Kidney (tissue), 13 donors: ENCODE measurements at regions not wholly inside any gene's neighbourhood (a gene's known extent, or its start where the extent isn't known, plus 50 kb on each side); places are given as distances from the start of the nearest gene placed in this dataset.

Experiments used
- DNase-seq, 5 donors: peaks; one replicate each; pipeline ENCODE4 v3.0.0-alpha.2; 2013 to 2020
- FAIRE-seq: peaks from 2 replicates; lab custom pipeline; 2012; peaks lifted over from hg19 to GRCh38; lab: Jason Lieb, UNC
- H3K27ac ChIP-seq, 2 donors: one replicate each; pipeline ENCODE4 v1.7.0; 2013; ENCODE audit warnings: low read depth in 2 of 2, low read length in 2 of 2, inconsistent platforms in 1 of 2
- H3K27me3 ChIP-seq: one replicate; pipeline ENCODE4 v1.7.1; 2013; ENCODE audit warnings: low read length, inconsistent platforms; ENCODE audit not compliant: control insufficient read depth, insufficient read depth
- H3K36me3 ChIP-seq, 3 donors: one replicate each; pipeline versions ENCODE4 v1.7.0 to v1.7.1; 2013; ENCODE audit warnings: low read length in 3 of 3, control low read depth in 1 of 3, inconsistent platforms in 1 of 3; ENCODE audit not compliant: insufficient read depth in 3 of 3, control insufficient read depth in 2 of 3
- H3K4me1 ChIP-seq, 3 donors: one replicate each; pipeline versions ENCODE4 v1.7.0 to v1.7.1; 2013; ENCODE audit warnings: low read length in 3 of 3, inconsistent platforms in 1 of 3, low read depth in 1 of 3; ENCODE audit not compliant: control insufficient read depth in 2 of 3, insufficient read depth in 2 of 3
- H3K4me3 ChIP-seq, 3 donors: one replicate each; pipeline versions ENCODE4 v1.7.0 to v1.8.1; 2013; ENCODE audit warnings: low read length in 3 of 3, control low read depth in 1 of 3, inconsistent platforms in 1 of 3
- H3K9ac ChIP-seq, 3 donors: one replicate each; pipeline versions ENCODE4 v1.7.0 to v1.7.1; 2013; ENCODE audit warnings: low read length in 3 of 3, control low read depth in 1 of 3, inconsistent platforms in 1 of 3
- H3K9me3 ChIP-seq, 3 donors: one replicate each; pipeline versions ENCODE4 v1.7.0 to v1.7.1; 2013; ENCODE audit warnings: low read length in 3 of 3, control low read depth in 1 of 3, inconsistent platforms in 1 of 3; ENCODE audit not compliant: control insufficient read depth in 2 of 3, insufficient read depth in 1 of 3
- intact Hi-C: fragments of 100-400 bp; cut with DNase I; formaldehyde crosslinking; loops from one replicate; pipeline ENCODE4 v1.11.1; 2022
- TF ChIP-seq, protein P1 (sequence below): IDR thresholded peaks from 3 replicates; pipeline ENCODE4 v1.5.1; 2012; ENCODE audit warnings: mild to moderate bottlenecking, moderate library complexity, borderline replicate concordance; ENCODE audit not compliant: insufficient read depth; ENCODE audit errors: extremely low read depth
- donor health status: control.
- donor health status: control.
- donor health status: control.
- donor health status: control.
- donor health status: control.
- donor health status: DM: yes; HTN: yes; CAD: no.
- donor health status: Normal renal cell carcinoma (clear cell type).

GRCh38 chr10:128684215-128684614 is 558.0 kb upstream of the MKI67 start:
- H3K9ac ChIP-seq: no peak overlapping the region
- H3K4me3 ChIP-seq: no peak overlapping the region
- DNase-seq: no peak
- no peaks in the 10 kb centered on the region for H3K36me3 ChIP-seq
- H3K9me3 ChIP-seq: no peaks in the 10 kb centered on the region
- intact Hi-C loops: no loop called here
- no peak for FAIRE-seq
- H3K27ac ChIP-seq: no peak overlapping the region
- H3K4me1 ChIP-seq: no peaks in the 10 kb centered on the region
- TF ChIP-seq, protein P1, sequence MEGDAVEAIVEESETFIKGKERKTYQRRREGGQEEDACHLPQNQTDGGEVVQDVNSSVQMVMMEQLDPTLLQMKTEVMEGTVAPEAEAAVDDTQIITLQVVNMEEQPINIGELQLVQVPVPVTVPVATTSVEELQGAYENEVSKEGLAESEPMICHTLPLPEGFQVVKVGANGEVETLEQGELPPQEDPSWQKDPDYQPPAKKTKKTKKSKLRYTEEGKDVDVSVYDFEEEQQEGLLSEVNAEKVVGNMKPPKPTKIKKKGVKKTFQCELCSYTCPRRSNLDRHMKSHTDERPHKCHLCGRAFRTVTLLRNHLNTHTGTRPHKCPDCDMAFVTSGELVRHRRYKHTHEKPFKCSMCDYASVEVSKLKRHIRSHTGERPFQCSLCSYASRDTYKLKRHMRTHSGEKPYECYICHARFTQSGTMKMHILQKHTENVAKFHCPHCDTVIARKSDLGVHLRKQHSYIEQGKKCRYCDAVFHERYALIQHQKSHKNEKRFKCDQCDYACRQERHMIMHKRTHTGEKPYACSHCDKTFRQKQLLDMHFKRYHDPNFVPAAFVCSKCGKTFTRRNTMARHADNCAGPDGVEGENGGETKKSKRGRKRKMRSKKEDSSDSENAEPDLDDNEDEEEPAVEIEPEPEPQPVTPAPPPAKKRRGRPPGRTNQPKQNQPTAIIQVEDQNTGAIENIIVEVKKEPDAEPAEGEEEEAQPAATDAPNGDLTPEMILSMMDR: no peak
- H3K27me3 ChIP-seq: no peaks in the 10 kb centered on the region

GRCh38 chr10:128686630-128687278 is 560.5 kb upstream of the MKI67 start:
- DNase-seq (peak in 3 of 5 donors; percentile 42 to 49 (median 45)), FAIRE-seq (no peak)
- H3K27ac ChIP-seq: no peak overlapping the region
- TF ChIP-seq, protein P1: no peak
- no peaks in the 10 kb centered on the region for H3K4me1 ChIP-seq
- no peak overlapping the region for H3K4me3 ChIP-seq
- H3K9me3 ChIP-seq: no peaks in the 10 kb centered on the region
- no peak overlapping the region for H3K9ac ChIP-seq
- intact Hi-C loops: no loop called here
- H3K27me3 ChIP-seq: no peaks in the 10 kb centered on the region
- H3K36me3 ChIP-seq: no peaks in the 10 kb centered on the region

DNA sequence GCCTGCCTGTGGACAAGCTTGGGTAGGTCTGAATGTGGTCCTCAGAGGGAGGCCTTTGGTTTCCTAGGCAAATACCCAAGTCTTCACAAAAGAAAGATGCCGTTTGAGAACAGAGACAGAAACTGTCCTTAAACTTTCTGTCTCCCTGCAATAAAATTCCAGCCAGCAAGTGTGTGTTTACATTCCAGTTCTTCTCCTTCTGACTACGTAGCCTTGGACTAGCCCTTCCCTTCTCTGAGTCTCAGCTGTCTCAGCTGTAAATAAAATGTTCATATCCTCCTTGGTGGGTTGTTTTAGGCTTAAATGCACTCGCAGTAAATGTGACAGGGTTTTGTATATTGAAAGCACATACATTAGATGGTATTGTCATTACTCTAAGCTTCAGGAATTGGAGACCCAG is 561.2 kb upstream of the MKI67 start:
- H3K27me3 ChIP-seq: no peaks in the 10 kb centered on the region
- TF ChIP-seq, protein P1: no peak
- no peak overlapping the region for H3K9ac ChIP-seq
- DNase-seq (peak in 1 of 5 donors; percentile 43), FAIRE-seq (no peak)
- H3K4me1 ChIP-seq: no peaks in the 10 kb centered on the region
- intact Hi-C loops: no loop called here
- no peak overlapping the region for H3K27ac ChIP-seq
- no peaks in the 10 kb centered on the region for H3K36me3 ChIP-seq
- no peaks in the 10 kb centered on the region for H3K9me3 ChIP-seq
- H3K4me3 ChIP-seq: no peak overlapping the region
